GM06990 (cell line): ENCODE measurements at regions not wholly inside any gene's neighbourhood (a gene's known extent, or its start where the extent isn't known, plus 50 kb on each side); places are given as distances from the start of the nearest gene placed in this dataset.

Experiments used
- DNase-seq: peaks from one replicate; pipeline ENCODE4 v3.0.0-alpha.2; 2011; ENCODE audit not compliant: insufficient read length; ENCODE audit errors: extremely low read depth
- H3K27me3 ChIP-seq: replicated peaks from 2 replicates; pipeline ENCODE4 v1.6.0; 2011; ENCODE audit warnings: low read length; ENCODE audit not compliant: control insufficient read depth, insufficient read depth
- H3K36me3 ChIP-seq: 2 replicates; pipeline ENCODE4 v1.5.1; 2011; ENCODE audit warnings: low read length; ENCODE audit not compliant: control insufficient read depth, insufficient read depth
- H3K4me3 ChIP-seq: replicated peaks from 2 replicates; pipeline ENCODE4 v1.5.1; 2011; ENCODE audit warnings: low read depth, mild to moderate bottlenecking, control low read depth, low read length
- CTCF ChIP-seq: IDR thresholded peaks from 2 replicates; pipeline ENCODE4 v1.5.1; 2011; ENCODE audit warnings: low read length, control low read depth, mild to moderate bottlenecking, inconsistent platforms; ENCODE audit not compliant: insufficient read depth, poor library complexity, severe bottlenecking

GRCh38 chr16:54867302-54867832 lies 63.3 kb upstream of the IRX5 start:
- no peaks in the 10 kb centered on the region for H3K36me3 ChIP-seq
- no peak for TF ChIP-seq CTCF
- DNase-seq = no peak
- no peak overlapping the region for H3K4me3 ChIP-seq
- H3K27me3 ChIP-seq = no peaks in the 10 kb centered on the region

- TF ChIP-seq CTCF = no peak
- Histone ChIP-seq H3K27me3 (no peaks in the 10 kb centered on the region), H3K36me3 (no peaks in the 10 kb centered on the region), H3K4me3 (no peak overlapping the region)
- DNase-seq = no peak
Observed at GRCh38 chr16:54862529-54862928, 68.1 kb upstream of the IRX5 start.

GRCh38 chr16:54856871-54857270 lies 73.8 kb upstream of the IRX5 start:
- DNase-seq = no peak
- TF ChIP-seq CTCF = no peak
- no peaks in the 10 kb centered on the region for H3K27me3 ChIP-seq

GRCh38 chr16:54847609-54848008 lies 83.1 kb upstream of the IRX5 start:
- DNase-seq = no peak

More at GRCh38 chr16:54856871-54857270, 73.8 kb upstream of the IRX5 start:
- Histone ChIP-seq H3K4me3 (no peak overlapping the region), H3K36me3 (no peaks in the 10 kb centered on the region)

GRCh38 chr16:54847207-54847606 lies 83.5 kb upstream of the IRX5 start:
- no peak for TF ChIP-seq CTCF
- Histone ChIP-seq H3K36me3 (no peaks in the 10 kb centered on the region), H3K27me3 (no peaks in the 10 kb centered on the region), H3K4me3 (no peak overlapping the region)
- DNase-seq = no peak

More at GRCh38 chr16:54847609-54848008, 83.1 kb upstream of the IRX5 start:
- Histone ChIP-seq H3K4me3 (no peak overlapping the region), H3K27me3 (no peaks in the 10 kb centered on the region), H3K36me3 (no peaks in the 10 kb centered on the region)
- no peak for TF ChIP-seq CTCF

- TF ChIP-seq CTCF = no peak
- no peak overlapping the region for H3K4me3 ChIP-seq
- no peaks in the 10 kb centered on the region for H3K27me3 ChIP-seq
- DNase-seq = no peak
- H3K36me3 ChIP-seq = no peaks in the 10 kb centered on the region
Observed at GRCh38 chr16:54846766-54847165, 83.9 kb upstream of the IRX5 start.
